Karpas-422 (cell line): ENCODE measurements at regions not wholly inside any gene's neighbourhood (a gene's known extent, or its start where the extent isn't known, plus 50 kb on each side); places are given as distances from the start of the nearest gene placed in this dataset.

Experiments
- DNase-seq: peaks from one replicate; pipeline ENCODE4 v3.0.0-alpha.2; 2015
- H2AFZ ChIP-seq: fragments of 200-600 bp; sonication (generic); 2 replicates; pipeline ENCODE4 v1.6.1; 2014; ENCODE audit warnings: antibody characterized with exemption, low read length, mixed read lengths
- H3K27ac ChIP-seq: fragments of 200-600 bp; sonication (generic); 2 replicates; pipeline ENCODE4 v1.5.1; 2014; ENCODE audit warnings: mild to moderate bottlenecking, low read length, moderate library complexity
- H3K27me3 ChIP-seq: fragments of 200-600 bp; sonication (generic); 2 replicates; pipeline ENCODE4 v1.6.1; 2014; ENCODE audit warnings: low read length, mixed read lengths
- H3K36me3 ChIP-seq: fragments of 200-600 bp; sonication (generic); 2 replicates; pipeline ENCODE4 v1.6.1; 2014; ENCODE audit warnings: low read length, mixed read lengths; ENCODE audit not compliant: insufficient read depth
- H3K4me1 ChIP-seq: fragments of 200-600 bp; sonication (generic); 2 replicates; pipeline ENCODE4 v1.6.1; 2014; ENCODE audit warnings: mild to moderate bottlenecking, low read length, mixed read lengths
- H3K4me2 ChIP-seq: fragments of 200-600 bp; sonication (generic); 2 replicates; pipeline ENCODE4 v1.6.1; 2014; ENCODE audit warnings: low read length, low read depth, mild to moderate bottlenecking; ENCODE audit not compliant: poor library complexity, severe bottlenecking
- H3K4me3 ChIP-seq: fragments of 200-600 bp; sonication (generic); 2 replicates; pipeline ENCODE4 v1.5.1; 2014; ENCODE audit warnings: mild to moderate bottlenecking, antibody characterized with exemption, low read length, mixed read lengths
- H3K79me2 ChIP-seq: fragments of 200-600 bp; sonication (generic); 2 replicates; pipeline ENCODE4 v1.6.1; 2014; ENCODE audit warnings: mild to moderate bottlenecking, low read length, mixed read lengths
- H3K9ac ChIP-seq: fragments of 200-600 bp; sonication (generic); 2 replicates; pipeline ENCODE4 v1.6.0; 2014; ENCODE audit warnings: low read length
- H3K9me2 ChIP-seq: fragments of 200-600 bp; sonication (generic), shearing (Covaris generic); replicated peaks from 2 replicates; pipeline ENCODE4 v1.6.0; 2014; ENCODE audit warnings: mild to moderate bottlenecking, low read length, moderate library complexity; ENCODE audit not compliant: insufficient read depth
- H3K9me3 ChIP-seq: fragments of 300-700, 200-600 bp; sonication (generic); 2 replicates; pipeline ENCODE4 v1.6.1; 2014; ENCODE audit warnings: low read length, mixed read lengths
- H4K20me1 ChIP-seq: fragments of 200-600 bp; sonication (generic); 2 replicates; pipeline ENCODE4 v1.6.1; 2014; ENCODE audit warnings: mild to moderate bottlenecking, antibody characterized with exemption, low read length, low read depth; ENCODE audit not compliant: insufficient read depth

- H3K27ac ChIP-seq: no peak overlapping the region
These were observed 122.4 kb upstream of the ZNF236 start for GRCh38 chr18:76699923-76700322.

GRCh38 chr18:76697441-76697901 lies 124.9 kb upstream of the ZNF236 start:
- H3K4me1 ChIP-seq: no peaks in the 10 kb centered on the region
- no peaks in the 10 kb centered on the region for H3K36me3 ChIP-seq
- H3K27me3 ChIP-seq: no peaks in the 10 kb centered on the region
- no peak overlapping the region for H2AFZ ChIP-seq
- H3K79me2 ChIP-seq: no peaks in the 10 kb centered on the region
- no peaks in the 10 kb centered on the region for H3K9me2 ChIP-seq
- no peaks in the 10 kb centered on the region for H4K20me1 ChIP-seq
- no peak overlapping the region for H3K4me2 ChIP-seq
- H3K4me3 ChIP-seq: no peak overlapping the region
- no peak overlapping the region for H3K9ac ChIP-seq
- no peaks in the 10 kb centered on the region for H3K9me3 ChIP-seq
- DNase-seq: no peak
- H3K27ac ChIP-seq: no peak overlapping the region

More at GRCh38 chr18:76699923-76700322, 122.4 kb upstream of the ZNF236 start:
- H3K4me2 ChIP-seq: no peak overlapping the region
- H3K9me3 ChIP-seq: no peaks in the 10 kb centered on the region
- no peaks in the 10 kb centered on the region for H3K36me3 ChIP-seq
- no peak overlapping the region for H3K9ac ChIP-seq
- H4K20me1 ChIP-seq: no peaks in the 10 kb centered on the region
- no peaks in the 10 kb centered on the region for H3K4me1 ChIP-seq
- H3K27me3 ChIP-seq: no peaks in the 10 kb centered on the region
- no peaks in the 10 kb centered on the region for H3K9me2 ChIP-seq
- no peaks in the 10 kb centered on the region for H3K79me2 ChIP-seq
- H3K4me3 ChIP-seq: no peak overlapping the region
- DNase-seq: no peak
- H2AFZ ChIP-seq: no peak overlapping the region

GRCh38 chr18:76691800-76692199 lies 130.6 kb upstream of the ZNF236 start:
- H3K4me3 ChIP-seq: no peak overlapping the region
- no peak overlapping the region for H3K27ac ChIP-seq
- no peaks in the 10 kb centered on the region for H3K9me2 ChIP-seq
- no peaks in the 10 kb centered on the region for H3K79me2 ChIP-seq
- peaks cover 2% of the 10 kb centered on the region; the same call in 1 of the 2 replicates for H3K27me3 ChIP-seq
- H3K4me1 ChIP-seq: peaks cover 5% of the 10 kb centered on the region
- H4K20me1 ChIP-seq: no peaks in the 10 kb centered on the region
- no peaks in the 10 kb centered on the region for H3K36me3 ChIP-seq
- no peaks in the 10 kb centered on the region for H3K9me3 ChIP-seq
- no peak overlapping the region for H3K9ac ChIP-seq
- H2AFZ ChIP-seq: no peak overlapping the region
- DNase-seq: no peak
- no peak overlapping the region for H3K4me2 ChIP-seq

GRCh38 chr18:76689646-76690264 lies 132.6 kb upstream of the ZNF236 start:
- H4K20me1 ChIP-seq: no peaks in the 10 kb centered on the region
- no peaks in the 10 kb centered on the region for H3K9me3 ChIP-seq
- H3K4me1 ChIP-seq: peaks cover 5% of the 10 kb centered on the region
- H3K4me2 ChIP-seq: no peak overlapping the region
- H3K9me2 ChIP-seq: no peaks in the 10 kb centered on the region
- H3K27me3 ChIP-seq: peaks cover 2% of the 10 kb centered on the region; the same call in 1 of the 2 replicates
- H3K27ac ChIP-seq: no peak overlapping the region
- no peaks in the 10 kb centered on the region for H3K36me3 ChIP-seq
- no peak overlapping the region for H3K9ac ChIP-seq
- no peak overlapping the region for H2AFZ ChIP-seq
- H3K79me2 ChIP-seq: no peaks in the 10 kb centered on the region
- no peak for DNase-seq
- no peak overlapping the region for H3K4me3 ChIP-seq

- Histone ChIP-seq H3K9me3 (no peaks in the 10 kb centered on the region), H3K27me3 (peaks cover 2% of the 10 kb centered on the region; the same call in 1 of the 2 replicates), H3K4me1 (peaks cover 5% of the 10 kb centered on the region), H3K9ac (no peak overlapping the region), H3K4me3 (no peak overlapping the region), H3K4me2 (no peak overlapping the region), H3K27ac (no peak overlapping the region), H4K20me1 (no peaks in the 10 kb centered on the region), H3K9me2 (no peaks in the 10 kb centered on the region), H3K79me2 (no peaks in the 10 kb centered on the region), H2AFZ (no peak overlapping the region), H3K36me3 (no peaks in the 10 kb centered on the region)
- peak; percentile 49 for DNase-seq
These were observed 133.5 kb upstream of the ZNF236 start for GRCh38 chr18:76688724-76689472.

- Histone ChIP-seq H3K79me2 (no peaks in the 10 kb centered on the region), H3K4me2 (no peak overlapping the region), H3K4me3 (no peak overlapping the region), H3K9me2 (no peaks in the 10 kb centered on the region), H3K36me3 (no peaks in the 10 kb centered on the region), H3K27me3 (peaks cover 2% of the 10 kb centered on the region; the same call in 1 of the 2 replicates), H3K9ac (no peak overlapping the region), H3K4me1 (peaks cover 5% of the 10 kb centered on the region), H2AFZ (no peak overlapping the region), H3K27ac (no peak overlapping the region), H4K20me1 (no peaks in the 10 kb centered on the region), H3K9me3 (no peaks in the 10 kb centered on the region)
- DNase-seq: no peak
These were observed 134.9 kb upstream of the ZNF236 start for GRCh38 chr18:76687304-76687962.

- Histone ChIP-seq H3K9me3 (no peaks in the 10 kb centered on the region), H3K27me3 (peaks cover 2% of the 10 kb centered on the region; the same call in 1 of the 2 replicates), H3K9me2 (no peaks in the 10 kb centered on the region), H3K9ac (no peak overlapping the region), H3K79me2 (no peaks in the 10 kb centered on the region), H3K27ac (no peak overlapping the region), H2AFZ (no peak overlapping the region), H3K4me1 (peaks cover 5% of the 10 kb centered on the region), H3K36me3 (no peaks in the 10 kb centered on the region), H4K20me1 (no peaks in the 10 kb centered on the region), H3K4me3 (no peak overlapping the region), H3K4me2 (peak overlapping the region; percentile 29)
- DNase-seq: peak; percentile 82
These were observed 135.6 kb upstream of the ZNF236 start for GRCh38 chr18:76686737-76687231.

- Histone ChIP-seq H3K27ac (no peak overlapping the region), H2AFZ (no peak overlapping the region), H3K79me2 (no peaks in the 10 kb centered on the region), H4K20me1 (no peaks in the 10 kb centered on the region), H3K9me2 (no peaks in the 10 kb centered on the region), H3K36me3 (no peaks in the 10 kb centered on the region), H3K4me2 (no peak overlapping the region), H3K9ac (no peak overlapping the region), H3K4me1 (peaks cover 5% of the 10 kb centered on the region), H3K4me3 (no peak overlapping the region), H3K9me3 (no peaks in the 10 kb centered on the region), H3K27me3 (no peaks in the 10 kb centered on the region)
- DNase-seq: no peak
These were observed 136.5 kb upstream of the ZNF236 start for GRCh38 chr18:76685860-76686259.
